WTC11 (cell line): ENCODE measurements at regions not wholly inside any gene's neighbourhood (a gene's known extent, or its start where the extent isn't known, plus 50 kb on each side); places are given as distances from the start of the nearest gene placed in this dataset.

Source experiments
- ATAC-seq: fragments of 200-7000 bp; cut with Tn5 transposase; 2 replicates; pipeline ENCODE4 v1.10.0; 2021; ENCODE audit warnings: mild to moderate bottlenecking, moderate library complexity
- CTCF ChIA-PET: fragments of 300-600 bp; sonication (Branson Sonifier 250); formaldehyde crosslinking; loops from one replicate; lab custom pipeline; 2021; ENCODE audit warnings: antibody characterized with exemption; lab: Charles Lee
- POLR2A ChIA-PET: fragments of 350-600 bp; sonication (Branson Sonifier 250); formaldehyde crosslinking; loops from one replicate; lab custom pipeline; 2021; ENCODE audit warnings: antibody characterized with exemption; lab: Charles Lee
- DNase-seq: peaks from one replicate; pipeline ENCODE4 v3.0.0; 2021; ENCODE audit warnings: low spot score
- H3K27ac Mint-ChIP-seq: 2 replicates; pipeline ENCODE4 v1.8.0; 2021; ENCODE audit warnings: mixed read lengths
- H3K27me3 Mint-ChIP-seq: 2 replicates; pipeline ENCODE4 v1.8.0; 2021; ENCODE audit warnings: low read depth, mild to moderate bottlenecking, moderate library complexity, mixed read lengths
- H3K36me3 Mint-ChIP-seq: 2 replicates; pipeline ENCODE4 v1.8.0; 2021; ENCODE audit warnings: mixed read lengths
- H3K4me1 Mint-ChIP-seq: 2 replicates; pipeline ENCODE4 v1.8.0; 2022; ENCODE audit warnings: mixed read lengths
- H3K4me3 Mint-ChIP-seq: 2 replicates; pipeline ENCODE4 v1.8.0; 2021; ENCODE audit warnings: mild to moderate bottlenecking, moderate library complexity, mixed read lengths
- H3K9me3 Mint-ChIP-seq: 2 replicates; pipeline ENCODE4 v1.8.0; 2021; ENCODE audit warnings: mixed read lengths
- ARID4B ChIP-seq: sonication (generic); formaldehyde crosslinking; IDR thresholded peaks from 2 replicates; pipeline ENCODE4 v1.8.0; 2023; ENCODE audit warnings: missing genetic modification reagents, mild to moderate bottlenecking, borderline replicate concordance
- ATF6 ChIP-seq: sonication (generic); formaldehyde crosslinking; IDR thresholded peaks from 2 replicates; pipeline ENCODE4 v1.8.1; 2023; ENCODE audit warnings: mild to moderate bottlenecking, missing genetic modification reagents
- E2F1 ChIP-seq: sonication (generic); formaldehyde crosslinking; IDR thresholded peaks from 2 replicates; pipeline ENCODE4 v1.8.0; 2022; ENCODE audit warnings: mild to moderate bottlenecking, missing genetic modification reagents
- EMX1 ChIP-seq: fragments of 250-450 bp; sonication (Bioruptor Pico); IDR thresholded peaks from 2 replicates; pipeline ENCODE4 v1.8.0; 2021; ENCODE audit warnings: mild to moderate bottlenecking
- ERG ChIP-seq: fragments of 250-450 bp; sonication (Bioruptor Pico); IDR thresholded peaks from 2 replicates; pipeline ENCODE4 v1.8.0; 2021; ENCODE audit warnings: mild to moderate bottlenecking
- FOXK1 ChIP-seq: sonication (generic); formaldehyde crosslinking; IDR thresholded peaks from 2 replicates; pipeline ENCODE4 v1.8.0; 2022; ENCODE audit warnings: mild to moderate bottlenecking, moderate library complexity, missing genetic modification reagents
- IRF1 ChIP-seq: sonication (generic); formaldehyde crosslinking; IDR thresholded peaks from 2 replicates; pipeline ENCODE4 v1.8.0; 2023; ENCODE audit warnings: missing genetic modification reagents
- MXD4 ChIP-seq: fragments of 250-450 bp; sonication (Bioruptor Pico); IDR thresholded peaks from 2 replicates; pipeline ENCODE4 v1.8.0; 2021; ENCODE audit warnings: mild to moderate bottlenecking, moderate library complexity, borderline replicate concordance
- NFYB ChIP-seq: sonication (generic); formaldehyde crosslinking; conservative IDR thresholded peaks from 2 replicates; pipeline ENCODE4 v1.8.0; 2022; ENCODE audit warnings: low read depth, missing genetic modification reagents
- OVOL2 ChIP-seq: fragments of 250-450 bp; sonication (Bioruptor Pico); IDR thresholded peaks from 2 replicates; pipeline ENCODE4 v1.9.0; 2021; ENCODE audit warnings: mild to moderate bottlenecking, borderline replicate concordance
- PRRX2 ChIP-seq: fragments of 250-450 bp; sonication (Bioruptor Pico); IDR thresholded peaks from 2 replicates; pipeline ENCODE4 v1.8.0; 2021; ENCODE audit warnings: mild to moderate bottlenecking
- TEAD4 ChIP-seq: sonication (generic); formaldehyde crosslinking; IDR thresholded peaks from 2 replicates; pipeline ENCODE4 v1.8.0; 2022; ENCODE audit warnings: mild to moderate bottlenecking, missing genetic modification reagents
- ZBTB21 ChIP-seq: sonication (generic); formaldehyde crosslinking; IDR thresholded peaks from 2 replicates; pipeline ENCODE4 v1.8.1; 2023; ENCODE audit warnings: mild to moderate bottlenecking, missing genetic modification reagents, borderline replicate concordance
- ZNF232 ChIP-seq: sonication (generic); formaldehyde crosslinking; IDR thresholded peaks from 2 replicates; pipeline ENCODE4 v1.8.0; 2022; ENCODE audit warnings: mild to moderate bottlenecking, missing genetic modification reagents
- ZNF281 ChIP-seq: sonication (generic); formaldehyde crosslinking; IDR thresholded peaks from 2 replicates; pipeline ENCODE4 v1.8.0; 2023; ENCODE audit warnings: mild to moderate bottlenecking, missing genetic modification reagents

GRCh38 chr7:106405697-106406141 lies 120.9 kb upstream of the NAMPT start:
- peaks cover 7% of the 10 kb centered on the region for H3K4me1 Mint-ChIP-seq

More at GRCh38 chr7:106405697-106406141, 120.9 kb upstream of the NAMPT start:
- TF ChIP-seq E2F1 (CRISPR knock-in tag) (no peak), ERG (no peak), MXD4 (CRISPR knock-in tag) (no peak), ZBTB21 (no peak), FOXK1 (CRISPR knock-in tag) (no peak), PRRX2 (CRISPR knock-in tag) (no peak), TEAD4 (no peak), ZNF232 (CRISPR knock-in tag) (no peak), ARID4B (CRISPR knock-in tag) (no peak), ZNF281 (CRISPR knock-in tag) (no peak), ATF6 (CRISPR knock-in tag) (no peak), IRF1 (CRISPR knock-in tag) (no peak), EMX1 (CRISPR knock-in tag) (no peak), NFYB (no peak), OVOL2 (CRISPR knock-in tag) (no peak)
- H3K27me3 Mint-ChIP-seq: peaks cover 9% of the 10 kb centered on the region; the same call in 1 of the 2 replicates
- no peak for DNase-seq
- CTCF ChIA-PET: no interaction called here
- H3K4me3 Mint-ChIP-seq: no peak overlapping the region
- no peak for ATAC-seq
- POLR2A ChIA-PET: no interaction called here
- H3K36me3 Mint-ChIP-seq: peaks cover 4% of the 10 kb centered on the region; the same call in 1 of the 2 replicates
- H3K9me3 Mint-ChIP-seq: peaks cover 17% of the 10 kb centered on the region
- H3K27ac Mint-ChIP-seq: no peak overlapping the region
